Cardiac fibroblast (primary cell): ENCODE measurements at regions not wholly inside any gene's neighbourhood (a gene's known extent, or its start where the extent isn't known, plus 50 kb on each side); places are given as distances from the start of the nearest gene placed in this dataset.
"Not testable (repeated sequence)": the region's sequence is repeated elsewhere in the genome, so short reads cannot be mapped to it uniquely, and the experiment has no call there.

Source experiments
- DNase-seq, 2 donors: peaks; one replicate each; pipeline versions ENCODE4 v3.0.0 to v3.0.0-alpha.2; 2010; ENCODE audit warnings: low read depth in 2 of 2
- H3K4me3 ChIP-seq, 2 donors: replicated peaks in 1 of 2; 1 replicate in 1 of 2; 2 replicates in 1 of 2; pipeline ENCODE4 v1.5.1; 2011; ENCODE audit warnings: low read depth in 2 of 2, low read length in 2 of 2, mild to moderate bottlenecking in 2 of 2, moderate library complexity in 1 of 2
- CTCF ChIP-seq: IDR thresholded peaks from one replicate; pipeline ENCODE4 v1.5.1; 2011; ENCODE audit warnings: low read depth, mild to moderate bottlenecking, low read length, inconsistent platforms

- H3K4me3 ChIP-seq, result no peak overlapping the region
- DNase-seq, result no peak
- no peak for TF ChIP-seq CTCF
Observed at GRCh38 chr6:10343320-10343719, 71.6 kb downstream of the TFAP2A start.

GRCh38 chr6:10341605-10342004 is 73.3 kb downstream of the TFAP2A start:
- H3K4me3 ChIP-seq, result no peak overlapping the region
- DNase-seq, result no peak
- no peak for TF ChIP-seq CTCF

DNA sequence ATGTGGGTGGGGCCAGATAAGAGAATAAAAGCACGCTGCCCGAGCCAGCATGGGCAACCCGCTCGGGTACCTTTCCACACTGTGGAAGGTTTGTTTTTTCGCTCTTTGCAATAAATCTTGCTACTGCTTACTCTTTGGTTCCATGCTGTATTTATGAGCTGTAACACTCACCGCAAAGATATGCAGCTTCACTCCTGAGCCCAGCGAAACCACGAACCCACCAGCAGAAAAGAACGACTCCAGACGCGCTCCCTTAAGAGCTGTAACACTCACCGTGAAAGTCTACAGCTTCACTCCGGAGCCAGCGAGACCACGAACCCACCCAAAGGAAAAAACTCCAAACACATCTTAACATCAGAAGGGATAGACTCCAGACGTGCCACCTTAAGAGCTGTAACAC is 76.7 kb downstream of the TFAP2A start:
- DNase-seq, result no peak
- H3K4me3 ChIP-seq, result no peak overlapping the region
- no peak for TF ChIP-seq CTCF

DNA sequence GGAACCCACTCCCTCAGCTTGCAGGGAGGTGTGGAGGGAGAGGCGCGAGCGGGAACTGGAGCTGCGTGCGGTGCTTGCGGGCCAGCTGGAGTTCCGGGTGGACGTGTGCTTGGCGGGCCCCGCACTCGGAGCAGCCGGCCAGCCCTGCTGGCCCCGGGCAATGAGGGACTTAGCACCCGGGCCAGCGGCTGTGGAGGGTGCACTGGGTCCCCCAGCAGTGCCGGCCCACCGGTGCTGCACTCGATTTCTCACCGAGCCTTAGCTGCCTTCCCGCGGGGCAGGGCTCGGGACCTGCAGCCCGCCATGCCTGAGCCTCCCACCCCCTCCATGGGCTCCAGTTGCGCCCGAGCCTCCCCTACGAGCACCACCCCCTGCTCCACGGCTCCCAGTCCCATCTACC is 77.5 kb downstream of the TFAP2A start:
- not testable (repeated sequence) for H3K4me3 ChIP-seq, DNase-seq

GRCh38 chr6:10332111-10332510 is 82.8 kb downstream of the TFAP2A start:
- no peak for DNase-seq
- H3K4me3 ChIP-seq, result no peak overlapping the region
- no peak for TF ChIP-seq CTCF

DNA sequence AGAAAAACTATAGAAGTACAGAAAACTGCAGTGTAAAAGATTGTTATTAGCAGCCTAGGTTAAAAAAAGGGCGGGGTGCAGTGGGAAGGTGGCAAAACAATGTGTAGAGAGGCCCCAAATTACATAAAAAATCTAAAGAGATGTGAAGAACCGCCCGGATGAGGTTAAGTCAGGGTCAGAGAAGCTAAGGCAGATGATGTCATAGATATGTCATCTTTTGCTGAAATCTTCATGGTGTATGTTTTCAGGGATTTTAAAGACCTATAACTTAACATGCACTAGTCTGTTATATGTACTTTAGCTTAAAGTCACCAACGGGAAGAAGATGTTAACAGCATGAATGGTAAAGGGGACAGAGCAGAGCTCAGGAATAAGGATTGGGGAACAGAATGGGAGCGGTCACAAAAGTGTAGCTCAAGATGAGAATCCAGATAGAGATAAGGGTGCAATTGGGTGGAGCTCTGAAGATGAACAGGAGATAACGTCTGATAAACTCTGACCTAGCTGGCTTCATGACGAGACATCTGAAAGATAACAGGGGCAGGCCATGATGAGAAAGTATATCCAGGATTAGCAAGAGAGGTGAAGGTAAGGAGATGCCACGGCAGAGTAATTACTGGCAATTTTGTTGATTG is 83.4 kb downstream of the TFAP2A start:
- no peak for DNase-seq
- TF ChIP-seq CTCF, result no peak
- no peak overlapping the region for H3K4me3 ChIP-seq

DNA sequence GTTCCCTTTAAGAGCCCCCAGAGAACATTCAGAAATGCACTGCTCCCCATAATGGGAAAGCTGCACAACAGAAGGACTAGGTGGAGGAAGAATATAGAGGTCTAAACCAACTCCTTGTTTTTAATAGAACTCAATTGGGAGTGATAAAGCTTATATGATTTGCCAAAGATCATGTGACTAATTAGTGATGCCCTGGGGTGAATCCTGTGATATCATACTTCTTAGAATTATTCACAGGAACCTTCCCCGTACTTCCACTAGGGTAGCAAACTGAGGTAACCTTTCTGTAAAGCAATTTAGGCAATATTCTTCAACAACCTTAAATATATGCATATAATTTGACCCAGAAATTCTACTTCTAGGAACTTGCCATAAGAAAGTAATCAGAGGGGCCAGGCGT is 84.4 kb downstream of the TFAP2A start:
- TF ChIP-seq CTCF, result no peak
- DNase-seq, result no peak
- H3K4me3 ChIP-seq, result no peak overlapping the region
